Neural cell (in vitro differentiated cells): ENCODE measurements at regions not wholly inside any gene's neighbourhood (a gene's known extent, or its start where the extent isn't known, plus 50 kb on each side); places are given as distances from the start of the nearest gene placed in this dataset.

Experiments
- H2AFZ ChIP-seq: fragments of 200-600, 300-800 bp; sonication (generic), shearing (Covaris generic); 2 replicates; pipeline ENCODE4 v1.6.0; 2014; ENCODE audit warnings: low read depth, mild to moderate bottlenecking, antibody characterized with exemption, low read length, moderate library complexity
- H3F3A ChIP-seq: fragments of 200-600 bp; shearing (Covaris generic); 2 replicates; pipeline ENCODE4 v1.6.1; 2016; ENCODE audit warnings: mild to moderate bottlenecking, moderate library complexity, mixed read lengths, antibody characterized with exemption, low read length; ENCODE audit not compliant: insufficient read depth, poor library complexity, severe bottlenecking
- H3K27ac ChIP-seq: fragments of 200-600, 300-800 bp; sonication (generic), shearing (Covaris generic); 2 replicates; pipeline ENCODE4 v1.5.1; 2014; ENCODE audit warnings: mild to moderate bottlenecking, low read length, moderate library complexity
- H3K27me3 ChIP-seq: fragments of 300-800, 200-600 bp; sonication (generic), shearing (Covaris generic); 2 replicates; pipeline ENCODE4 v1.6.0; 2014; ENCODE audit warnings: mild to moderate bottlenecking, low read depth, low read length, moderate library complexity; ENCODE audit not compliant: insufficient read depth
- H3K36me3 ChIP-seq: fragments of 300-800, 200-600 bp; sonication (generic), shearing (Covaris generic); 2 replicates; pipeline ENCODE4 v1.5.1; 2014; ENCODE audit warnings: mild to moderate bottlenecking, antibody characterized with exemption, low read length, moderate library complexity; ENCODE audit not compliant: insufficient read depth
- H3K4me2 ChIP-seq: fragments of 300-800, 200-600 bp; sonication (generic), shearing (Covaris generic); 2 replicates; pipeline ENCODE4 v1.6.0; 2014; ENCODE audit warnings: mild to moderate bottlenecking, low read length
- H3K4me3 ChIP-seq: fragments of 300-800, 200-600 bp; sonication (generic), shearing (Covaris generic); 2 replicates; pipeline ENCODE4 v1.5.1; 2014; ENCODE audit warnings: mild to moderate bottlenecking, low read length, moderate library complexity
- H3K79me2 ChIP-seq: fragments of 200-600 bp; shearing (Covaris generic); replicated peaks from 2 replicates; pipeline ENCODE4 v1.6.0; 2014; ENCODE audit warnings: mild to moderate bottlenecking, low read length, moderate library complexity; ENCODE audit not compliant: insufficient read depth
- H3K9ac ChIP-seq: fragments of 300-800, 200-600 bp; sonication (generic), shearing (Covaris generic); 2 replicates; pipeline ENCODE4 v1.6.1; 2016; ENCODE audit warnings: mild to moderate bottlenecking, low read length, mixed read lengths
- H3K9me2 ChIP-seq: fragments of 200-600 bp; shearing (Covaris generic); 2 replicates; pipeline ENCODE4 v1.6.1; 2016; ENCODE audit warnings: mild to moderate bottlenecking, low read length, mixed read lengths; ENCODE audit not compliant: insufficient read depth
- H3K9me3 ChIP-seq: fragments of 200-600, 300-800 bp; sonication (generic), shearing (Covaris generic); 2 replicates; pipeline ENCODE4 v1.6.1; 2016; ENCODE audit warnings: mild to moderate bottlenecking, mixed run types, low read length, moderate library complexity, mixed read lengths
- H4K20me1 ChIP-seq: fragments of 200-600 bp; shearing (Covaris generic); 2 replicates; pipeline ENCODE4 v1.6.1; 2016; ENCODE audit warnings: mild to moderate bottlenecking, mixed run types; ENCODE audit not compliant: insufficient read depth
- EP300 ChIP-seq: fragments of 450-650 bp; conservative IDR thresholded peaks from 2 replicates; pipeline ENCODE4 v1.6.1; 2014; ENCODE audit warnings: antibody characterized with exemption, mild to moderate bottlenecking, moderate library complexity; ENCODE audit not compliant: poor library complexity, severe bottlenecking
- EZH2 ChIP-seq: fragments of 200-600, 300-800 bp; shearing (Covaris generic), sonication (generic); IDR thresholded peaks from 2 replicates; pipeline ENCODE4 v1.6.1; 2014; ENCODE audit warnings: antibody characterized with exemption, low read length, borderline replicate concordance, mild to moderate bottlenecking; ENCODE audit not compliant: insufficient read depth, poor library complexity, severe bottlenecking
- MXI1 ChIP-seq: fragments of 450-650 bp; conservative IDR thresholded peaks from 2 replicates; pipeline ENCODE4 v1.6.1; 2014; ENCODE audit warnings: antibody characterized with exemption, mild to moderate bottlenecking; ENCODE audit not compliant: poor library complexity, severe bottlenecking
- POLR2AphosphoS5 ChIP-seq: IDR thresholded peaks from 2 replicates; pipeline ENCODE4 v1.6.1; 2012
- RAD21 ChIP-seq: fragments of 450-650 bp; conservative IDR thresholded peaks from 2 replicates; pipeline ENCODE4 v1.6.1; 2014; ENCODE audit warnings: antibody characterized with exemption, mild to moderate bottlenecking, moderate library complexity
- SMC3 ChIP-seq: fragments of 450-650 bp; conservative IDR thresholded peaks from 2 replicates; pipeline ENCODE4 v1.6.1; 2014; ENCODE audit warnings: antibody characterized with exemption, mild to moderate bottlenecking, moderate library complexity; ENCODE audit not compliant: poor library complexity
- TAF1 ChIP-seq: IDR thresholded peaks from 2 replicates; pipeline ENCODE4 v1.6.1; 2012; ENCODE audit warnings: low read depth
- TF ChIP-seq, protein P1 (sequence below): IDR thresholded peaks from 2 replicates; pipeline ENCODE4 v1.6.1; 2012; ENCODE audit warnings: borderline replicate concordance
- TF ChIP-seq, protein P2 (sequence below): fragments of 450-650 bp; IDR thresholded peaks from 2 replicates; pipeline ENCODE4 v1.5.1; 2014; ENCODE audit warnings: antibody characterized with exemption, mild to moderate bottlenecking, moderate library complexity; ENCODE audit not compliant: poor library complexity, severe bottlenecking

DNA sequence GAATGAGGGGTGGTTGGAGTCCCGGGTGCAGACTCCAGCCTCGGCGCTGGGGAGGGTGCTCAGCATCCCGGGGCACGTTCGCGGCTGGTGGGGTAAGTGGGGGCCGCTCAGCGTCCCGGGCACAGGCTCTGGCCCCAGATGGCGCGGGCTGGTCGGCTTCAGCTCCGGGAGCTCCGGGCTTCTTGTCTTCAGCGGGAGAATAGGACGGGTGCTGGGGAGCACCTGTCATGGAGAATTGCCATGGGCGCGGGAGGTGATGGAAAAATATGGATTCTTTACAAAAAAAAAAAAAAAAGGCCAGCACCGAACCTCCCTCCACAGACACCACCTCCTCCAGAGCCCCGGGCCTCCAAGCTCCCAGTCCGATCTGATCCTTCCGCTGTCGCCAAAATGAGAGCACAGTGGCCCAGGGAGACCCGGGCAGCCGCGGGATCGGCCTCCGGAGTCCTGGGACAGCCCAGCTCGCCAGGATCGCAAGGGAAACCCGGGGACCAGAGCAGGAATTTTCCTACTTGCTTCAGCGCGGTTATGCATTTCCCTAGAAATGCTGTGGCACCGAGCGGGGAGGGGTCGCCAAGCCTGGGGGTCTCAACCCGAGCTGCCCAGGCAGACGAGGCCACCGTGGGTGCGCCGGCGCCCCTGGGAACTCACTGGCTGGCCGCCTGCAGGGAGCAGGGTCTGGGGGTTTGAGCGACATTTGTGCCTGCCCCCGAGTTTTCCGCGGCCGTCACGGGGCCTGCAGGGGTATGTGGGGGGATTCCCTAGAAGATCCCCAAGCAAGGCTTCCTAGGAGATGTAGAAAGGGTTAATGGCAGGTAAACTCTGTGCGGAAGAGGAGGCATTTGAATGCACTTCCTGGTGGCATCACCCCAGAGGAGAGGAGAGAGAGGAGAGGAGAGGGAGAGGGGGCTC, 1336.9 kb downstream of the BRD1 start:
- Histone ChIP-seq H3K27me3 (no peaks in the 10 kb centered on the region), H3K9me3 (no peaks in the 10 kb centered on the region), H3K27ac (no peak overlapping the region), H3K4me3 (peak overlapping the region; percentile 89), H2AFZ (peak overlapping the region; percentile 40), H3K79me2 (no peaks in the 10 kb centered on the region), H3K9ac (peak overlapping the region; percentile 77), H3K36me3 (no peaks in the 10 kb centered on the region), H3K9me2 (no peaks in the 10 kb centered on the region), H3K4me2 (peak overlapping the region; percentile 47), H3F3A (no peaks in the 10 kb centered on the region), H4K20me1 (no peaks in the 10 kb centered on the region)
- TF ChIP-seq SMC3 (peak; percentile 11), EP300 (no peak), TAF1 (peak; percentile 6)
- TF ChIP-seq, protein P1, sequence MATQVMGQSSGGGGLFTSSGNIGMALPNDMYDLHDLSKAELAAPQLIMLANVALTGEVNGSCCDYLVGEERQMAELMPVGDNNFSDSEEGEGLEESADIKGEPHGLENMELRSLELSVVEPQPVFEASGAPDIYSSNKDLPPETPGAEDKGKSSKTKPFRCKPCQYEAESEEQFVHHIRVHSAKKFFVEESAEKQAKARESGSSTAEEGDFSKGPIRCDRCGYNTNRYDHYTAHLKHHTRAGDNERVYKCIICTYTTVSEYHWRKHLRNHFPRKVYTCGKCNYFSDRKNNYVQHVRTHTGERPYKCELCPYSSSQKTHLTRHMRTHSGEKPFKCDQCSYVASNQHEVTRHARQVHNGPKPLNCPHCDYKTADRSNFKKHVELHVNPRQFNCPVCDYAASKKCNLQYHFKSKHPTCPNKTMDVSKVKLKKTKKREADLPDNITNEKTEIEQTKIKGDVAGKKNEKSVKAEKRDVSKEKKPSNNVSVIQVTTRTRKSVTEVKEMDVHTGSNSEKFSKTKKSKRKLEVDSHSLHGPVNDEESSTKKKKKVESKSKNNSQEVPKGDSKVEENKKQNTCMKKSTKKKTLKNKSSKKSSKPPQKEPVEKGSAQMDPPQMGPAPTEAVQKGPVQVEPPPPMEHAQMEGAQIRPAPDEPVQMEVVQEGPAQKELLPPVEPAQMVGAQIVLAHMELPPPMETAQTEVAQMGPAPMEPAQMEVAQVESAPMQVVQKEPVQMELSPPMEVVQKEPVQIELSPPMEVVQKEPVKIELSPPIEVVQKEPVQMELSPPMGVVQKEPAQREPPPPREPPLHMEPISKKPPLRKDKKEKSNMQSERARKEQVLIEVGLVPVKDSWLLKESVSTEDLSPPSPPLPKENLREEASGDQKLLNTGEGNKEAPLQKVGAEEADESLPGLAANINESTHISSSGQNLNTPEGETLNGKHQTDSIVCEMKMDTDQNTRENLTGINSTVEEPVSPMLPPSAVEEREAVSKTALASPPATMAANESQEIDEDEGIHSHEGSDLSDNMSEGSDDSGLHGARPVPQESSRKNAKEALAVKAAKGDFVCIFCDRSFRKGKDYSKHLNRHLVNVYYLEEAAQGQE, result peak; percentile 61
- TF ChIP-seq, protein P2, sequence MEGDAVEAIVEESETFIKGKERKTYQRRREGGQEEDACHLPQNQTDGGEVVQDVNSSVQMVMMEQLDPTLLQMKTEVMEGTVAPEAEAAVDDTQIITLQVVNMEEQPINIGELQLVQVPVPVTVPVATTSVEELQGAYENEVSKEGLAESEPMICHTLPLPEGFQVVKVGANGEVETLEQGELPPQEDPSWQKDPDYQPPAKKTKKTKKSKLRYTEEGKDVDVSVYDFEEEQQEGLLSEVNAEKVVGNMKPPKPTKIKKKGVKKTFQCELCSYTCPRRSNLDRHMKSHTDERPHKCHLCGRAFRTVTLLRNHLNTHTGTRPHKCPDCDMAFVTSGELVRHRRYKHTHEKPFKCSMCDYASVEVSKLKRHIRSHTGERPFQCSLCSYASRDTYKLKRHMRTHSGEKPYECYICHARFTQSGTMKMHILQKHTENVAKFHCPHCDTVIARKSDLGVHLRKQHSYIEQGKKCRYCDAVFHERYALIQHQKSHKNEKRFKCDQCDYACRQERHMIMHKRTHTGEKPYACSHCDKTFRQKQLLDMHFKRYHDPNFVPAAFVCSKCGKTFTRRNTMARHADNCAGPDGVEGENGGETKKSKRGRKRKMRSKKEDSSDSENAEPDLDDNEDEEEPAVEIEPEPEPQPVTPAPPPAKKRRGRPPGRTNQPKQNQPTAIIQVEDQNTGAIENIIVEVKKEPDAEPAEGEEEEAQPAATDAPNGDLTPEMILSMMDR, result no peak

DNA sequence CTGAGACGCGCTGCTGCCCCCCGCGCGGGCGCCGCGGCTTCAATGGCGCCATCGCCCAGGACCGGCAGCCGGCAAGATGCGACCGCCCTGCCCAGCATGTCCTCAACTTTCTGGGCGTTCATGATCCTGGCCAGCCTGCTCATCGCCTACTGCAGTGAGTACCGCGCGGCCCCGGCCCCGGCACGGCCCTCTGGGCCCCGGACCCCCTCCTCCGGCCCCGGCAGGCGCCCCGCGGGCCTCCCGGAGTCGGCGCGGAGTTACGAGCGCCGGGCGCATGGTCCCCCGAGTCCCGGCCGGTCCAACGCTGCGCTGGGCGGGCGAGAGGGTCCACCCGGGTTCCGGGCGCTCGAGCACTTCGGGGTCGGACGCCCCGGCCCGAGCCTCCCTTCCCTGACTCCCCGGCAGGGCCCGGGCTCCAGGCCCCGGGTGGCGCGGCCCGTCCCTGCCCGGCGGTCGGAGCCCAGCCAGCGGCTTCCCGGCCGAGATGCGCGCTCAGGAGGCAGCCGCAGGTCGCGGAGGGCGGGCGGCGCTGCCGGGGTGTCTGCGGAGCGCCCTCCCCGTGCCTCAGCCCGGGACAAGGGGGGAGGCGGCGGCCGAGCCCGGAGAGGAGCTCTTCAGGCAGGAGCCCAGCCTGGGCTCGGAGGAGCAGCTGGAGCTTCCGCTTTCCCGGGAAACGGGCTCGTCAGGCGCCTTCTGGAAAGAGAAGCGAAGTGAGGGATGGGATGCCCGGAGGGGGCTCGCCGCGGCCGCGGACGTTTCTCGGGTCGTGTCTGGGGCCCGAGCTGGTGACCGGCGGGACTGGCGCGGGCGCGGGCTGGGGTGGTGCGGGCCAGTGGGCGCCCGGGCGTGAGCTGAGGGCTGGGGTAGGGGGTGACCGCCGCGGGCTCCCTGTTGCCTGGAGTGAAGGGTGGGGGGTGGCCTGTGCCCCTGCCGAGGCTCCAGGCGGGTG, 1337.8 kb downstream of the BRD1 start:
- H3K4me3 ChIP-seq, result peak overlapping the region; percentile 89
- peak overlapping the region; percentile 40 for H2AFZ ChIP-seq
- no peaks in the 10 kb centered on the region for H3K79me2 ChIP-seq
- H4K20me1 ChIP-seq, result no peaks in the 10 kb centered on the region
- H3K27ac ChIP-seq, result no peak overlapping the region
- no peaks in the 10 kb centered on the region for H3K9me2 ChIP-seq
- H3K36me3 ChIP-seq, result no peaks in the 10 kb centered on the region
- peak overlapping the region; percentile 47 for H3K4me2 ChIP-seq
- TF ChIP-seq EP300 (no peak), TAF1 (peak; percentile 8), EZH2 (no peak), RAD21 (peak; percentile 22), POLR2AphosphoS5 (no peak), MXI1 (peak; percentile 56), SMC3 (no peak)
- TF ChIP-seq, protein P2, result no peak
- TF ChIP-seq, protein P1, result no peak
- no peaks in the 10 kb centered on the region for H3F3A ChIP-seq
- no peaks in the 10 kb centered on the region for H3K9me3 ChIP-seq
- peak overlapping the region; percentile 77 for H3K9ac ChIP-seq
- H3K27me3 ChIP-seq, result no peaks in the 10 kb centered on the region
